NT2/D1 (cell line): ENCODE measurements at regions not wholly inside any gene's neighbourhood (a gene's known extent, or its start where the extent isn't known, plus 50 kb on each side); places are given as distances from the start of the nearest gene placed in this dataset.

Experiments used
- SUZ12 ChIP-seq: IDR thresholded peaks from 2 replicates; pipeline ENCODE4 v1.6.1; 2011; ENCODE audit not compliant: insufficient read length, insufficient read depth; ENCODE audit errors: extremely low read depth
- YY1 ChIP-seq: IDR thresholded peaks from 2 replicates; pipeline ENCODE4 v1.6.1; 2011; ENCODE audit not compliant: insufficient read length, insufficient read depth
- ZNF274 ChIP-seq: IDR thresholded peaks from 2 replicates; pipeline ENCODE4 v1.6.1; 2011; ENCODE audit warnings: mild to moderate bottlenecking, low read depth, low read length

DNA sequence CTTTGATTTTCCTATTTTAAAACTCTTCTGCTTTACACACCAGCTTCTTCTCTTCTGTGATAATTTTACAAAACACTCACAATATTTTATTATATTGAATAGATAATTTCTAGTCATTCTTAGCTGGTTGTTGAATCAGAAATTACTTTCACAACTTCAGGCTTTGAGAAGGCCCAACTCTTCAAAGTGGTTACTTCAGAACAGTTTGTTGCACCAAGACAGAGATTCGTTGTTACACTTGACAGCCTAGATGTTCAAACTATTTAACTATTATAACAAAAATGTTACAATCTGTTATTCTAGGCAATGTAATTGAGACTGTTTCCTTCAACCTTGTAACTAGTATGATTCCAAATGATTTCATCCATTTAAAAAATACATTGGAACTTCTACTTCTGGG lies 333.2 kb upstream of the CHORDC1 start:
- no peak for TF ChIP-seq YY1
- no peak for TF ChIP-seq ZNF274
- no peak for TF ChIP-seq SUZ12
